Fibroblast of the aortic adventitia (primary cell): ENCODE measurements at regions not wholly inside any gene's neighbourhood (a gene's known extent, or its start where the extent isn't known, plus 50 kb on each side); places are given as distances from the start of the nearest gene placed in this dataset.

Source experiments
- DNase-seq: peaks from one replicate; pipeline ENCODE4 v3.0.0-alpha.2; 2010; ENCODE audit warnings: low read depth
- H3K4me3 ChIP-seq: 2 replicates; pipeline ENCODE4 v1.5.1; 2011; ENCODE audit warnings: low read depth, mild to moderate bottlenecking, control low read depth, low read length, moderate library complexity
- CTCF ChIP-seq: IDR thresholded peaks from 2 replicates; pipeline ENCODE4 v1.5.1; 2011; ENCODE audit warnings: mild to moderate bottlenecking, low read length, control low read depth, inconsistent platforms; ENCODE audit not compliant: insufficient read depth

GRCh38 chr2:183607995-183608394 is 483.8 kb downstream of the NUP35 start:
- no peak overlapping the region for H3K4me3 ChIP-seq
- DNase-seq, result no peak
- TF ChIP-seq CTCF, result no peak

- no peak overlapping the region for H3K4me3 ChIP-seq
- no peak for DNase-seq
- no peak for TF ChIP-seq CTCF
Measured at GRCh38 chr2:183608747-183609146, 484.5 kb downstream of the NUP35 start.

- DNase-seq, result no peak
- no peak overlapping the region for H3K4me3 ChIP-seq
- no peak for TF ChIP-seq CTCF
Measured at GRCh38 chr2:183610724-183611123, 486.5 kb downstream of the NUP35 start.

GRCh38 chr2:183614799-183615435 is 490.7 kb downstream of the NUP35 start:
- DNase-seq, result no peak
- no peak for TF ChIP-seq CTCF
- H3K4me3 ChIP-seq, result no peak overlapping the region

GRCh38 chr2:183623227-183623626 is 499.0 kb downstream of the NUP35 start:
- no peak overlapping the region for H3K4me3 ChIP-seq
- TF ChIP-seq CTCF, result no peak
- DNase-seq, result no peak

- no peak overlapping the region for H3K4me3 ChIP-seq
- DNase-seq, result no peak
- no peak for TF ChIP-seq CTCF
Measured at GRCh38 chr2:183630964-183631363, 506.7 kb downstream of the NUP35 start.

GRCh38 chr2:183656121-183656520 is 531.9 kb downstream of the NUP35 start:
- no peak for TF ChIP-seq CTCF

More at GRCh38 chr2:183656121-183656520, 531.9 kb downstream of the NUP35 start:
- no peak overlapping the region for H3K4me3 ChIP-seq
- no peak for DNase-seq
